SK-N-SH treated with all-trans-retinoic acid at 6 μM for 48 hours (cell line): ENCODE measurements at regions not wholly inside any gene's neighbourhood (a gene's known extent, or its start where the extent isn't known, plus 50 kb on each side); places are given as distances from the start of the nearest gene placed in this dataset.

Experiments used
- ARNTL ChIP-seq: fragments of 450-650 bp; formaldehyde crosslinking; IDR thresholded peaks from 2 replicates; pipeline ENCODE4 v1.5.0; 2020; ENCODE audit warnings: low read depth, mild to moderate bottlenecking, moderate library complexity, borderline replicate concordance
- GLIS3 ChIP-seq: fragments of 250-450 bp; sonication (Bioruptor Pico); IDR thresholded peaks from 2 replicates; pipeline ENCODE4 v1.5.0; 2020; ENCODE audit warnings: mild to moderate bottlenecking, moderate library complexity
- ISL1 ChIP-seq: fragments of 250-450 bp; sonication (Bioruptor Pico); IDR thresholded peaks from 2 replicates; pipeline ENCODE4 v2.1.2; 2022; ENCODE audit warnings: mild to moderate bottlenecking, moderate library complexity
- POU6F1 ChIP-seq: fragments of 250-450 bp; sonication (Bioruptor Pico); IDR thresholded peaks from 2 replicates; pipeline ENCODE4 v1.8.0; 2021; ENCODE audit warnings: low read depth, mild to moderate bottlenecking, moderate library complexity, borderline replicate concordance
- PPARA ChIP-seq: fragments of 250-450 bp; sonication (Bioruptor Pico); IDR thresholded peaks from 2 replicates; pipeline ENCODE4 v1.5.0; 2020; ENCODE audit warnings: mild to moderate bottlenecking, borderline replicate concordance
- RARB ChIP-seq: fragments of 250-450 bp; sonication (Bioruptor Pico); IDR thresholded peaks from 2 replicates; pipeline ENCODE4 v1.8.0; 2021; ENCODE audit warnings: mild to moderate bottlenecking, moderate library complexity
- SNAI2 ChIP-seq: fragments of 250-450 bp; sonication (Bioruptor Pico); IDR thresholded peaks from 2 replicates; pipeline ENCODE4 v1.5.0; 2020; ENCODE audit warnings: mild to moderate bottlenecking, moderate library complexity
- ZC3H10 ChIP-seq: fragments of 250-450 bp; sonication (Bioruptor Pico); IDR thresholded peaks from 2 replicates; pipeline ENCODE4 v1.5.1; 2021; ENCODE audit warnings: mild to moderate bottlenecking, moderate library complexity
- ZNF565 ChIP-seq: fragments of 450-650 bp; formaldehyde crosslinking; conservative IDR thresholded peaks from 2 replicates; pipeline ENCODE4 v1.5.0; 2020; ENCODE audit warnings: low read depth, mild to moderate bottlenecking, moderate library complexity
- TF ChIP-seq, protein P1 (sequence below): fragments of 250-450 bp; sonication (Bioruptor Pico); IDR thresholded peaks from 2 replicates; pipeline ENCODE4 v1.8.0; 2020; ENCODE audit warnings: mild to moderate bottlenecking, moderate library complexity, borderline replicate concordance
- TF ChIP-seq, protein P2 (sequence below): fragments of 250-450 bp; sonication (Bioruptor Pico); IDR thresholded peaks from 2 replicates; pipeline ENCODE4 v1.5.1; 2020; ENCODE audit warnings: low read depth, mild to moderate bottlenecking, moderate library complexity

GRCh38 chr20:22382742-22383141 is 201.6 kb downstream of the FOXA2 start:
- TF ChIP-seq RARB (CRISPR knock-in tag) (no peak), ARNTL (CRISPR knock-in tag) (no peak), PPARA (no peak), POU6F1 (CRISPR knock-in tag) (no peak), ZNF565 (CRISPR knock-in tag) (no peak), ISL1 (CRISPR knock-in tag) (no peak), SNAI2 (CRISPR knock-in tag) (no peak), GLIS3 (CRISPR knock-in tag) (no peak), ZC3H10 (CRISPR knock-in tag) (no peak)
- TF ChIP-seq, protein P1, sequence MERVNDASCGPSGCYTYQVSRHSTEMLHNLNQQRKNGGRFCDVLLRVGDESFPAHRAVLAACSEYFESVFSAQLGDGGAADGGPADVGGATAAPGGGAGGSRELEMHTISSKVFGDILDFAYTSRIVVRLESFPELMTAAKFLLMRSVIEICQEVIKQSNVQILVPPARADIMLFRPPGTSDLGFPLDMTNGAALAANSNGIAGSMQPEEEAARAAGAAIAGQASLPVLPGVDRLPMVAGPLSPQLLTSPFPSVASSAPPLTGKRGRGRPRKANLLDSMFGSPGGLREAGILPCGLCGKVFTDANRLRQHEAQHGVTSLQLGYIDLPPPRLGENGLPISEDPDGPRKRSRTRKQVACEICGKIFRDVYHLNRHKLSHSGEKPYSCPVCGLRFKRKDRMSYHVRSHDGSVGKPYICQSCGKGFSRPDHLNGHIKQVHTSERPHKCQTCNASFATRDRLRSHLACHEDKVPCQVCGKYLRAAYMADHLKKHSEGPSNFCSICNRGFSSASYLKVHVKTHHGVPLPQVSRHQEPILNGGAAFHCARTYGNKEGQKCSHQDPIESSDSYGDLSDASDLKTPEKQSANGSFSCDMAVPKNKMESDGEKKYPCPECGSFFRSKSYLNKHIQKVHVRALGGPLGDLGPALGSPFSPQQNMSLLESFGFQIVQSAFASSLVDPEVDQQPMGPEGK, result no peak
- TF ChIP-seq, protein P2, sequence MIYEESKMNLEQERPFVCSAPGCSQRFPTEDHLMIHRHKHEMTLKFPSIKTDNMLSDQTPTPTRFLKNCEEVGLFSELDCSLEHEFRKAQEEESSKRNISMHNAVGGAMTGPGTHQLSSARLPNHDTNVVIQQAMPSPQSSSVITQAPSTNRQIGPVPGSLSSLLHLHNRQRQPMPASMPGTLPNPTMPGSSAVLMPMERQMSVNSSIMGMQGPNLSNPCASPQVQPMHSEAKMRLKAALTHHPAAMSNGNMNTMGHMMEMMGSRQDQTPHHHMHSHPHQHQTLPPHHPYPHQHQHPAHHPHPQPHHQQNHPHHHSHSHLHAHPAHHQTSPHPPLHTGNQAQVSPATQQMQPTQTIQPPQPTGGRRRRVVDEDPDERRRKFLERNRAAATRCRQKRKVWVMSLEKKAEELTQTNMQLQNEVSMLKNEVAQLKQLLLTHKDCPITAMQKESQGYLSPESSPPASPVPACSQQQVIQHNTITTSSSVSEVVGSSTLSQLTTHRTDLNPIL (CRISPR knock-in tag), result no peak
